OCI-LY1 (cell line): ENCODE measurements at regions not wholly inside any gene's neighbourhood (a gene's known extent, or its start where the extent isn't known, plus 50 kb on each side); places are given as distances from the start of the nearest gene placed in this dataset.

Source experiments
- H2AFZ ChIP-seq: fragments of 200-600 bp; sonication (generic), shearing (Covaris generic); 2 replicates; pipeline ENCODE4 v1.6.0; 2014; ENCODE audit warnings: antibody characterized with exemption, mild to moderate bottlenecking, low read length
- H3F3A ChIP-seq: fragments of 200-600 bp; sonication (generic), shearing (Covaris generic); 2 replicates; pipeline ENCODE4 v1.6.0; 2014; ENCODE audit warnings: mild to moderate bottlenecking, antibody characterized with exemption, low read length, moderate library complexity; ENCODE audit not compliant: insufficient read depth
- H3K27ac ChIP-seq: fragments of 200-600 bp; sonication (generic); 2 replicates; pipeline ENCODE4 v1.5.1; 2014; ENCODE audit warnings: low read length, mixed run types, mild to moderate bottlenecking, low read depth; ENCODE audit not compliant: poor library complexity, severe bottlenecking
- H3K27me3 ChIP-seq: fragments of 200-600 bp; sonication (generic); 2 replicates; pipeline ENCODE4 v1.6.0; 2014; ENCODE audit warnings: antibody characterized with exemption, mild to moderate bottlenecking, low read length, moderate library complexity; ENCODE audit not compliant: insufficient read depth
- H3K36me3 ChIP-seq: fragments of 200-600 bp; sonication (generic); 2 replicates; pipeline ENCODE4 v1.6.1; 2014; ENCODE audit warnings: mild to moderate bottlenecking, antibody characterized with exemption, low read length, moderate library complexity, mixed read lengths; ENCODE audit not compliant: insufficient read depth
- H3K4me1 ChIP-seq: fragments of 200-600 bp; sonication (generic); 2 replicates; pipeline ENCODE4 v1.5.1; 2014; ENCODE audit warnings: mild to moderate bottlenecking, low read length, moderate library complexity; ENCODE audit not compliant: insufficient read depth, severe bottlenecking
- H3K4me2 ChIP-seq: fragments of 200-600 bp; sonication (generic), shearing (Covaris generic); 2 replicates; pipeline ENCODE4 v1.6.1; 2014; ENCODE audit warnings: low read length
- H3K4me3 ChIP-seq: fragments of 200-600 bp; sonication (generic); 2 replicates; pipeline ENCODE4 v1.5.1; 2014; ENCODE audit warnings: low read length, low read depth, mild to moderate bottlenecking, mixed read lengths; ENCODE audit not compliant: poor library complexity, severe bottlenecking
- H3K79me2 ChIP-seq: fragments of 200-600 bp; shearing (Covaris generic); 2 replicates; pipeline ENCODE4 v1.6.1; 2016; ENCODE audit warnings: mixed run types, low read length, mixed read lengths; ENCODE audit not compliant: insufficient read depth
- H3K9ac ChIP-seq: fragments of 200-600 bp; sonication (generic), shearing (Covaris generic); 2 replicates; pipeline ENCODE4 v1.6.1; 2014; ENCODE audit warnings: mild to moderate bottlenecking, low read length, mixed read lengths
- H3K9me2 ChIP-seq: fragments of 200-600 bp; sonication (generic), shearing (Covaris generic); 2 replicates; pipeline ENCODE4 v1.6.1; 2014; ENCODE audit warnings: low read depth, mild to moderate bottlenecking, low read length, mixed read lengths
- H3K9me3 ChIP-seq: fragments of 200-600 bp; shearing (Covaris generic); 2 replicates; pipeline ENCODE4 v1.6.1; 2014; ENCODE audit warnings: low read length, mixed read lengths
- H4K20me1 ChIP-seq: fragments of 200-600 bp; sonication (generic), shearing (Covaris generic); 2 replicates; pipeline ENCODE4 v1.6.0; 2016; ENCODE audit warnings: mild to moderate bottlenecking, low read length; ENCODE audit not compliant: insufficient read depth
- CTCF ChIP-seq: fragments of 200-600 bp; sonication (generic), shearing (Covaris generic); IDR thresholded peaks from 2 replicates; pipeline ENCODE4 v1.5.1; 2017; ENCODE audit warnings: mild to moderate bottlenecking, antibody characterized with exemption, low read length, moderate library complexity, mixed read lengths
- EZH2 ChIP-seq: fragments of 200-600 bp; sonication (generic), shearing (Covaris generic); IDR thresholded peaks from 2 replicates; pipeline ENCODE4 v1.8.0; 2017; ENCODE audit warnings: borderline replicate concordance, mixed run types, mild to moderate bottlenecking, antibody characterized with exemption, low read length, moderate library complexity, mixed read lengths

GRCh38 chr4:129410115-129410514 is 314.2 kb downstream of the C4orf33 start:
- no peaks in the 10 kb centered on the region for H3K9me3 ChIP-seq
- no peaks in the 10 kb centered on the region for H4K20me1 ChIP-seq
- no peaks in the 10 kb centered on the region for H3K9me2 ChIP-seq
- no peaks in the 10 kb centered on the region for H3K4me1 ChIP-seq
- no peak overlapping the region for H3K27ac ChIP-seq
- no peaks in the 10 kb centered on the region for H3K79me2 ChIP-seq
- H2AFZ ChIP-seq, result no peak overlapping the region
- no peak overlapping the region for H3K9ac ChIP-seq
- no peaks in the 10 kb centered on the region for H3F3A ChIP-seq
- H3K4me2 ChIP-seq, result no peak overlapping the region
- H3K27me3 ChIP-seq, result no peaks in the 10 kb centered on the region
- H3K36me3 ChIP-seq, result no peaks in the 10 kb centered on the region
- TF ChIP-seq EZH2, result no peak
- no peak for TF ChIP-seq CTCF
- H3K4me3 ChIP-seq, result no peak overlapping the region

- Histone ChIP-seq H3K9me2 (no peaks in the 10 kb centered on the region), H3F3A (no peaks in the 10 kb centered on the region), H3K27me3 (no peaks in the 10 kb centered on the region), H3K36me3 (no peaks in the 10 kb centered on the region), H2AFZ (no peak overlapping the region), H3K9ac (no peak overlapping the region), H3K27ac (no peak overlapping the region), H3K79me2 (no peaks in the 10 kb centered on the region), H3K4me2 (no peak overlapping the region), H3K4me1 (no peaks in the 10 kb centered on the region), H3K9me3 (no peaks in the 10 kb centered on the region), H4K20me1 (no peaks in the 10 kb centered on the region), H3K4me3 (no peak overlapping the region)
- TF ChIP-seq EZH2 (no peak), CTCF (no peak)
These were observed 319.1 kb downstream of the C4orf33 start for GRCh38 chr4:129415004-129415403.

- H3K4me2 ChIP-seq, result no peak overlapping the region
- no peaks in the 10 kb centered on the region for H3K27me3 ChIP-seq
- H3K36me3 ChIP-seq, result no peaks in the 10 kb centered on the region
- H3K9ac ChIP-seq, result no peak overlapping the region
- H3K4me1 ChIP-seq, result no peaks in the 10 kb centered on the region
- no peak for TF ChIP-seq CTCF
- TF ChIP-seq EZH2, result no peak
- no peak overlapping the region for H3K27ac ChIP-seq
- H3F3A ChIP-seq, result no peaks in the 10 kb centered on the region
- no peak overlapping the region for H2AFZ ChIP-seq
- H3K9me2 ChIP-seq, result no peaks in the 10 kb centered on the region
- H3K9me3 ChIP-seq, result no peaks in the 10 kb centered on the region
- no peak overlapping the region for H3K4me3 ChIP-seq
- no peaks in the 10 kb centered on the region for H3K79me2 ChIP-seq
- H4K20me1 ChIP-seq, result 0 out of 2 replicates have a peak, but pooled peaks cover 2% of the 10 kb centered on the region
These were observed 324.7 kb downstream of the C4orf33 start for GRCh38 chr4:129420637-129421036.
